CD14-positive monocyte (primary cell): ENCODE measurements at regions not wholly inside any gene's neighbourhood (a gene's known extent, or its start where the extent isn't known, plus 50 kb on each side); places are given as distances from the start of the nearest gene placed in this dataset.

ENCODE experiments used
- DNase-seq, 3 donors: peaks; one replicate each; pipeline ENCODE4 v3.0.0-alpha.2; 2011 to 2022
- H2AFZ ChIP-seq: 2 replicates; pipeline ENCODE4 v1.6.0; 2012; ENCODE audit warnings: mild to moderate bottlenecking, low read depth, low read length, inconsistent platforms; ENCODE audit not compliant: insufficient read depth, poor library complexity, severe bottlenecking
- H3K27ac ChIP-seq, 2 donors: 1 replicate in 1 of 2; 2 replicates in 1 of 2; pipeline ENCODE4 v1.5.1; 2012 to 2013; ENCODE audit warnings: low read length in 2 of 2, control low read depth in 1 of 2, inconsistent platforms in 1 of 2, low read depth in 1 of 2, mild to moderate bottlenecking in 1 of 2
- H3K27me3 ChIP-seq, 2 donors: one replicate each; pipeline versions ENCODE4 v1.6.0 to v1.6.1; 2011 to 2013; ENCODE audit warnings: low read length in 2 of 2; ENCODE audit not compliant: control insufficient read depth in 2 of 2, insufficient read depth in 2 of 2
- H3K36me3 ChIP-seq, 2 donors: replicated peaks in 1 of 2; 1 replicate in 1 of 2; 2 replicates in 1 of 2; pipeline versions ENCODE4 v1.5.1 to v1.6.1; 2012 to 2013; ENCODE audit warnings: low read length in 2 of 2, control low read depth in 1 of 2, inconsistent platforms in 1 of 2, mild to moderate bottlenecking in 1 of 2; ENCODE audit not compliant: insufficient read depth in 2 of 2, control insufficient read depth in 1 of 2
- H3K4me1 ChIP-seq, 2 donors: 1 replicate in 1 of 2; 2 replicates in 1 of 2; pipeline versions ENCODE4 v1.5.1 to v1.6.1; 2012 to 2013; ENCODE audit warnings: low read length in 2 of 2, control low read depth in 1 of 2, inconsistent platforms in 1 of 2, mild to moderate bottlenecking in 1 of 2, moderate library complexity in 1 of 2; ENCODE audit not compliant: insufficient read depth in 2 of 2, control insufficient read depth in 1 of 2
- H3K4me2 ChIP-seq: replicated peaks from 2 replicates; pipeline ENCODE3; 2012; ENCODE audit warnings: low read length, moderate library complexity, mild to moderate bottlenecking; ENCODE audit not compliant: poor library complexity, severe bottlenecking; ENCODE audit errors: extremely low read depth
- H3K4me3 ChIP-seq, 3 experiments: fragments of 200-600 bp in 1 of 3; sonication (generic) in 1 of 3; replicated peaks in 1 of 3; 1 replicate in 2 of 3; 2 replicates in 1 of 3; pipeline ENCODE4 v1.5.1; 2011 to 2013; ENCODE audit warnings: low read length in 3 of 3, mild to moderate bottlenecking in 3 of 3, control low read depth in 2 of 3, low read depth in 2 of 3, inconsistent platforms in 1 of 3, moderate library complexity in 1 of 3
- H3K79me2 ChIP-seq: 2 replicates; pipeline ENCODE4 v1.6.0; 2012; ENCODE audit warnings: mild to moderate bottlenecking, control low read depth, inconsistent platforms, low read length, moderate library complexity; ENCODE audit not compliant: insufficient read depth
- H3K9ac ChIP-seq: 2 replicates; pipeline ENCODE4 v1.6.0; 2017; ENCODE audit warnings: low read length, mild to moderate bottlenecking; ENCODE audit not compliant: insufficient read depth, poor library complexity, severe bottlenecking
- H3K9me3 ChIP-seq, 2 donors: replicated peaks in 1 of 2; 1 replicate in 1 of 2; 2 replicates in 1 of 2; pipeline versions ENCODE4 v1.5.1 to v1.6.1; 2012 to 2013; ENCODE audit warnings: low read length in 2 of 2, control low read depth in 1 of 2; ENCODE audit not compliant: control insufficient read depth in 1 of 2, insufficient read depth in 1 of 2
- H4K20me1 ChIP-seq: 2 replicates; pipeline ENCODE4 v1.6.0; 2012; ENCODE audit warnings: mild to moderate bottlenecking, low read length, control low read depth, moderate library complexity; ENCODE audit not compliant: insufficient read depth
- H3K27ac Mint-ChIP-seq, 7 donors: one replicate each; pipeline ENCODE4 v1.8.0; 2020; ENCODE audit warnings: mild to moderate bottlenecking in 7 of 7, mixed read lengths in 7 of 7, moderate library complexity in 6 of 7, inconsistent platforms in 2 of 7
- H3K27me3 Mint-ChIP-seq, 3 donors: one replicate each; pipeline ENCODE4 v1.8.0; 2021 to 2022; ENCODE audit warnings: low read depth in 3 of 3, mild to moderate bottlenecking in 3 of 3, mixed read lengths in 3 of 3, moderate library complexity in 3 of 3, inconsistent platforms in 1 of 3
- H3K36me3 Mint-ChIP-seq, 2 donors: one replicate each; pipeline ENCODE4 v1.8.0; 2020; ENCODE audit warnings: mixed read lengths in 2 of 2, inconsistent platforms in 1 of 2, mild to moderate bottlenecking in 1 of 2
- H3K4me1 Mint-ChIP-seq: one replicate; pipeline ENCODE4 v1.8.0; 2020; ENCODE audit warnings: mild to moderate bottlenecking, mixed read lengths
- H3K4me3 Mint-ChIP-seq, 2 donors: one replicate each; pipeline ENCODE4 v1.8.0; 2020; ENCODE audit warnings: mild to moderate bottlenecking in 2 of 2, mixed read lengths in 2 of 2, moderate library complexity in 1 of 2
- H3K9me3 Mint-ChIP-seq, 7 donors: one replicate each; pipeline ENCODE4 v1.8.0; 2020 to 2022; ENCODE audit warnings: mixed read lengths in 7 of 7, mild to moderate bottlenecking in 6 of 7, moderate library complexity in 6 of 7, inconsistent platforms in 2 of 7
- WGBS: methylation state at CpG from one replicate; pipeline ENCODE4 v1.1.5; 2013; ENCODE audit warnings: missing lambda C conversion rate; ENCODE audit not compliant: insufficient coverage; 5-methylcytosine and 5-hydroxymethylcytosine counted together
- intact Hi-C, 2 donors: fragments of 100-400 bp; cut with micrococcal nuclease; formaldehyde crosslinking; loops; one replicate each; pipeline versions ENCODE4 v1.15.0 to v1.15.1; 2023
- TF ChIP-seq, protein P1 (sequence below): fragments of 200-600 bp; IDR thresholded peaks from one replicate; pipeline ENCODE4 v1.8.0; 2022; ENCODE audit warnings: antibody characterized with exemption, mild to moderate bottlenecking

DNA sequence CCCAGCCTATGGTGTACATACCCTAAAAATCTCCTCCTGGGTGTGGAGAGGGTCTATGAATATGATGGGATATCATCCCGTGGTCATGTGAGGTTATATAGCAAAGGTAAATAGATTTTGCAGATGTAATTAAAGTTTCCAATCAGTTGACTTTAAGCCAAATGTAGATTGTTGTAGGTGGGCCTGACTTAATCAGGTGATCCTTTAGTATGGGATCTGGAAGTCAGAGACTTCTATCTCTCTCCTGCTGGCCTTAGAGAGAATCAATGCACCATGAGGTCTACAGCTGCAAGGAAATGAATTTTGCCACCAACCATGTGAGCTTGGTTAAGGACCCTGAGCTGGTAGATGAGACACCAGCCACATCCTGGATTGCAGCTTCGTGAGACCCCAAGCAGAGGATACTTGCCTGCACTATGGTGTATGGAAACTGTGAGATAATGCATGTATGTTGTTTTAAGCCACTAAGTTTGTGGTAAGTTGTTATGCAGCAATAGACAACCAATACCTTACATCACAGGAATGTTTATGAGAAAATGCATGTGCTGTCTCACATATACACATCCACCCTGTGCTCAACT, 137.1 kb upstream of the SLC6A11 start:
- H4K20me1 ChIP-seq, result no peaks in the 10 kb centered on the region
- no peak overlapping the region for H3K9ac ChIP-seq
- H3K9me3 Mint-ChIP-seq, result peaks cover 0 to 3% (median 0%) of the 10 kb centered on the region in 7 donors
- no peak overlapping the region for H3K27ac ChIP-seq
- no peak overlapping the region for H3K4me3 Mint-ChIP-seq
- no peaks in the 10 kb centered on the region for H3K36me3 Mint-ChIP-seq
- peaks cover 3 to 7% (median 6%) of the 10 kb centered on the region in 3 donors for H3K27me3 Mint-ChIP-seq
- no peak overlapping the region for H3K4me3 ChIP-seq
- DNase-seq, result no peak
- H3K36me3 ChIP-seq, result no peaks in the 10 kb centered on the region
- H3K27ac Mint-ChIP-seq, result no peak overlapping the region
- no peaks in the 10 kb centered on the region for H3K79me2 ChIP-seq
- H3K9me3 ChIP-seq, result no peaks in the 10 kb centered on the region
- H3K4me2 ChIP-seq, result no peak overlapping the region
- H3K27me3 ChIP-seq, result peaks cover 0 to 2% of the 10 kb centered on the region in 2 donors
- H2AFZ ChIP-seq, result no peak overlapping the region
- intact Hi-C loops, result no loop called here
- no peaks in the 10 kb centered on the region for H3K4me1 ChIP-seq
- TF ChIP-seq, protein P1, sequence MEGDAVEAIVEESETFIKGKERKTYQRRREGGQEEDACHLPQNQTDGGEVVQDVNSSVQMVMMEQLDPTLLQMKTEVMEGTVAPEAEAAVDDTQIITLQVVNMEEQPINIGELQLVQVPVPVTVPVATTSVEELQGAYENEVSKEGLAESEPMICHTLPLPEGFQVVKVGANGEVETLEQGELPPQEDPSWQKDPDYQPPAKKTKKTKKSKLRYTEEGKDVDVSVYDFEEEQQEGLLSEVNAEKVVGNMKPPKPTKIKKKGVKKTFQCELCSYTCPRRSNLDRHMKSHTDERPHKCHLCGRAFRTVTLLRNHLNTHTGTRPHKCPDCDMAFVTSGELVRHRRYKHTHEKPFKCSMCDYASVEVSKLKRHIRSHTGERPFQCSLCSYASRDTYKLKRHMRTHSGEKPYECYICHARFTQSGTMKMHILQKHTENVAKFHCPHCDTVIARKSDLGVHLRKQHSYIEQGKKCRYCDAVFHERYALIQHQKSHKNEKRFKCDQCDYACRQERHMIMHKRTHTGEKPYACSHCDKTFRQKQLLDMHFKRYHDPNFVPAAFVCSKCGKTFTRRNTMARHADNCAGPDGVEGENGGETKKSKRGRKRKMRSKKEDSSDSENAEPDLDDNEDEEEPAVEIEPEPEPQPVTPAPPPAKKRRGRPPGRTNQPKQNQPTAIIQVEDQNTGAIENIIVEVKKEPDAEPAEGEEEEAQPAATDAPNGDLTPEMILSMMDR, result no peak
- no peaks in the 10 kb centered on the region for H3K4me1 Mint-ChIP-seq
- WGBS, result 60% methylated on average over 1 of the region's 2 CpGs

DNA sequence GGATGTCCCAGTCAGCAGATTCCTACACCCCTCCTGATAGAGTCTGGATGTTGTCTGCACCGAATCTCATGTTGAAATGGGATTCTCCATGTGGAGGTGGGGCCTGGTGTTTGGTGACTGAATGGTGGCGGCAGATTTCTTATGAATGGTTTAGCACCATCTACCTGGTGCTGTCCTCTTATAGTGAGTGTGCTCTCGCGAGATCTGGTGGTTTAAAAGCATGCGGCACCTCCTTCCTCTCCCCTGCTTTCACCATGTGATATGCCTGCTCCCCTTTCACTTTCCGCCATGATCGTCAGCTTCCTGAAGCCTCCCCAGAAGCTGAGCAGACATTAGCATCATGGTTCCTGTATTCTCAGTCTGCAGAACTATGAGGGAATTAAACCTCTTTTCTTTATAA, 135.2 kb upstream of the SLC6A11 start:
- H3K4me1 ChIP-seq, result no peaks in the 10 kb centered on the region
- Mint-ChIP-seq H3K27me3 (peaks cover 4 to 8% (median 7%) of the 10 kb centered on the region in 3 donors), H3K27ac (no peak overlapping the region), H3K36me3 (no peaks in the 10 kb centered on the region), H3K4me3 (no peak overlapping the region), H3K9me3 (peaks cover 0 to 1% (median 0%) of the 10 kb centered on the region in 7 donors), H3K4me1 (no peaks in the 10 kb centered on the region)
- TF ChIP-seq, protein P1, result no peak
- no peak overlapping the region for H3K9ac ChIP-seq
- no peaks in the 10 kb centered on the region for H3K36me3 ChIP-seq
- no peak overlapping the region for H3K4me2 ChIP-seq
- no peaks in the 10 kb centered on the region for H3K79me2 ChIP-seq
- no peak overlapping the region for H3K27ac ChIP-seq
- H2AFZ ChIP-seq, result no peak overlapping the region
- no peak for DNase-seq
- intact Hi-C loops, result no loop called here
- H4K20me1 ChIP-seq, result no peaks in the 10 kb centered on the region
- H3K27me3 ChIP-seq, result peaks cover 0 to 2% of the 10 kb centered on the region in 2 donors
- H3K9me3 ChIP-seq, result no peaks in the 10 kb centered on the region
- 100% methylated on average over 4 of the region's 7 CpGs for WGBS
- no peak overlapping the region for H3K4me3 ChIP-seq
